ENCODE measurements at regions not wholly inside any gene's neighbourhood (a gene's known extent, or its start where the extent isn't known, plus 50 kb on each side); places are given as distances from the start of the nearest gene placed in this dataset.
"Not testable (repeated sequence)": the region's sequence is repeated elsewhere in the genome, so short reads cannot be mapped to it uniquely, and the experiment has no call there.

- no peak for TF ChIP-seq CTCF (IDR thresholded peaks at IDR 0.05; ENCODE audit: low read depth, low read length, missing control alignments)
- H3K4me3 ChIP-seq (ENCODE audit: low read depth, low read length), result no peak overlapping the region
- DNase-seq (ENCODE audit: low read depth), result no peak
Observed at GRCh38 chr11:119578521-119579191, 150.3 kb downstream of the NECTIN1 start.

- no peak overlapping the region for H3K4me3 ChIP-seq (ENCODE audit: low read depth, low read length)
- no peak for DNase-seq (ENCODE audit: low read depth)
- TF ChIP-seq CTCF (IDR thresholded peaks at IDR 0.05; ENCODE audit: low read depth, low read length, missing control alignments), result no peak
Observed at GRCh38 chr11:119573858-119574257, 150.9 kb upstream of the THY1 start.

GRCh38 chr11:119572481-119573424, 149.8 kb upstream of the THY1 start:
- no peak for DNase-seq (ENCODE audit: low read depth)
- H3K4me3 ChIP-seq (ENCODE audit: low read depth, low read length), result no peak overlapping the region
- TF ChIP-seq CTCF (IDR thresholded peaks at IDR 0.05; ENCODE audit: low read depth, low read length, missing control alignments), result peak; percentile 20

- no peak overlapping the region for H3K4me3 ChIP-seq (ENCODE audit: low read depth, low read length)
- no peak for TF ChIP-seq CTCF (IDR thresholded peaks at IDR 0.05; ENCODE audit: low read depth, low read length, missing control alignments)
- DNase-seq (ENCODE audit: low read depth), result no peak
Observed at GRCh38 chr11:119571311-119571710, 148.3 kb upstream of the THY1 start.

- peak; percentile 24 for DNase-seq (ENCODE audit: low read depth)
- H3K4me3 ChIP-seq (ENCODE audit: low read depth, low read length), result no peak overlapping the region
- TF ChIP-seq CTCF (IDR thresholded peaks at IDR 0.05; ENCODE audit: low read depth, low read length, missing control alignments), result no peak
Observed at GRCh38 chr11:119567688-119568582, 145.0 kb upstream of the THY1 start.

GRCh38 chr11:119566319-119566718, 143.3 kb upstream of the THY1 start:
- TF ChIP-seq CTCF (IDR thresholded peaks at IDR 0.05; ENCODE audit: low read depth, low read length, missing control alignments), result no peak
- DNase-seq (ENCODE audit: low read depth), result no peak

GRCh38 chr11:119565693-119566092, 142.7 kb upstream of the THY1 start:
- H3K4me3 ChIP-seq (ENCODE audit: low read depth, low read length); DNase-seq (ENCODE audit: low read depth): not testable (repeated sequence)

More at GRCh38 chr11:119566319-119566718, 143.3 kb upstream of the THY1 start:
- no peak overlapping the region for H3K4me3 ChIP-seq (ENCODE audit: low read depth, low read length)
